HG03045 (cell line): ENCODE measurements at regions not wholly inside any gene's neighbourhood (a gene's known extent, or its start where the extent isn't known, plus 50 kb on each side); places are given as distances from the start of the nearest gene placed in this dataset.

Experiments used
- ATAC-seq: cut with Tn5 transposase; IDR thresholded peaks from one replicate; pipeline ENCODE4 v1.9.1; 2021; ENCODE audit warnings: mild to moderate bottlenecking, moderate library complexity; ENCODE audit not compliant: unreplicated experiment

- no peak for ATAC-seq
Measured at GRCh38 chr13:31956980-31957644, 74.5 kb upstream of the FRY start.

- no peak for ATAC-seq
Measured at GRCh38 chr13:31957772-31958171, 73.8 kb upstream of the FRY start.

- ATAC-seq: no peak
Measured at GRCh38 chr13:31962731-31963370, 68.7 kb upstream of the FRY start.

DNA sequence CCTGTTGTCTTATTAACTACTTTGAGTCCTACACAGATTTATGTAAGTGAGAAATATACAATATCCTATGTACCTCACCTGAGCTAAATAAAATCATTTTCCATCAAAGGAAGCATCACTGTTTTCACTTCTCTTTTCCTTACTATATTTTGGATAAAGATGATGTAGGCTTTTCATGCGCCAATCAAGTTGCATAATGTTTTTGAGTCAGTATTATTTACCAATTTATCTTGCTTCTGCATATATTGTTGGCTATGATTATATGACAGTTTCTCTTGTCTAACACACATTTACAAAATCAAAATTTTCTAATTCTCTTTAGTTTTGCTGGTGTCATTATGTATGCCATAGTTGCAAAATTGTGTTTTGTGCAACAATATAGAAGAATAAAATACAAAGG, 67.9 kb upstream of the FRY start:
- ATAC-seq: no peak

DNA sequence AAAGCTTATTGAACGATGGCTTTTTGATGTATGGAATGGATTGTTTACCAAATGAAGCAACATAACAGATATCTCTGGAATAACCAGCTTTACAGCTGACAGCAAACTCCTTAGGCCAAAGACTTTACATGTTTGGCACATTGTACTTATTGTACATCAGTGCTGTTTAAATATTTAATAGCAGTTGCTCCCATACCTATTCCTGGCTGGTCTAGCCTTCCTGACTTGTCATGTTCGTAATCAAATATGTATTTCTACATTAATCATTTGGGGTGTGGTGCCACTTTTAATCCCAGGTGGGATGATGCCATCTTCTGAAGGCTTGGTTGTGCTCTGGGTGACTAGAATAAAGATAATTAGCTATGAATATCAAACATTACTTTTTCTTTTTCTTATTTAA, 67.4 kb upstream of the FRY start:
- ATAC-seq: no peak

DNA sequence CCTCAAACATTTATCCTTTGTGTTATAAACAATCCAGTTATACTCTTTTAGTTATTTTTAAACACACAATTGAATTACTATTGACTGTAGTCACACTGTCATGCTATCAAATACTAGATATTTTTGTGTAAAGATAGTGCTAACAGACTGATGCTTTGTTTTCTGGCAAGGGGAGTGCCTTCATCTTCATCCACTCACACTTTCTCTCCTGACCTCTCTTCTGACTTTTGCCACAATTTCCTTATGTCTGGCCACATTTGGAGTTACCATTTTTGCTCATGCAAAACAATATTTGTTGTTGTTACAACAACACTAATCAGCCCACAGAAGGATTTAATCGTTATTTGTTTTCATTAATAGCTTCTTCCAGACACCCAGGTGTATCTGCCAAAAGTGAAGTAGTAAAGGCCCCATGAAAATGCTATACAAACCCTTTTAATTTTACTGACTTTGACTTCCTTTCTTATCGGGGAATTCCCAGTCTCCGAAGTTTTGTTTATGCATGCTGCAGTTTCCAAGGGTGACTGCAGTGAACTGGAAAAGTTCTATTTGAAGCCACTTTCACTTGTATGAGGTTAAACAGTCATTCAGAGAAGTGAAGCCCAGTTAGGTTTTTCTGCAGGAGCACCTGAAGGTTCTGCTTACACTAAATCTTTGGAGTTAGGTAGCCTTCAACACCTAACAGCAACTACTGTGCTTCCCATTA, 66.1 kb upstream of the FRY start:
- ATAC-seq: peak; percentile 88

GRCh38 chr13:31967155-31967554, 64.4 kb upstream of the FRY start:
- no peak for ATAC-seq

GRCh38 chr13:31968473-31968872, 63.1 kb upstream of the FRY start:
- ATAC-seq: no peak

- ATAC-seq: no peak
Measured at GRCh38 chr13:31970231-31970930, 61.2 kb upstream of the FRY start.

- ATAC-seq: no peak
Measured at GRCh38 chr13:31972453-31972852, 59.1 kb upstream of the FRY start.

- ATAC-seq: no peak
Measured at GRCh38 chr13:31978021-31978420, 53.6 kb upstream of the FRY start.

GRCh38 chr13:31980830-31981229, 50.7 kb upstream of the FRY start:
- no peak for ATAC-seq
